GM19238 (cell line): ENCODE measurements at regions not wholly inside any gene's neighbourhood (a gene's known extent, or its start where the extent isn't known, plus 50 kb on each side); places are given as distances from the start of the nearest gene placed in this dataset.

Experiments
- DNase-seq: peaks from one replicate; pipeline ENCODE4 v3.0.0; 2011; ENCODE audit warnings: low spot score; ENCODE audit not compliant: insufficient read length

GRCh38 chr4:14865804-14866203 lies 136.5 kb upstream of the CPEB2 start:
- no peak for DNase-seq

- DNase-seq = no peak
Measured at GRCh38 chr4:14867847-14868246, 134.4 kb upstream of the CPEB2 start.

GRCh38 chr4:14868426-14869395 lies 133.6 kb upstream of the CPEB2 start:
- no peak for DNase-seq

GRCh38 chr4:14871676-14872430 lies 130.4 kb upstream of the CPEB2 start:
- DNase-seq = no peak

- DNase-seq = no peak
Measured at GRCh38 chr4:14874990-14875389, 127.3 kb upstream of the CPEB2 start.

- no peak for DNase-seq
Measured at GRCh38 chr4:14877246-14878225, 124.7 kb upstream of the CPEB2 start.

GRCh38 chr4:14878681-14879080 lies 123.6 kb upstream of the CPEB2 start:
- DNase-seq = no peak

- DNase-seq = no peak
Measured at GRCh38 chr4:14879683-14880082, 122.6 kb upstream of the CPEB2 start.

- DNase-seq = no peak
Measured at GRCh38 chr4:14880805-14881204, 121.5 kb upstream of the CPEB2 start.

GRCh38 chr4:14883166-14883565 lies 119.1 kb upstream of the CPEB2 start:
- DNase-seq = no peak

GRCh38 chr4:14883661-14884060 lies 118.6 kb upstream of the CPEB2 start:
- DNase-seq = no peak

- no peak for DNase-seq
Measured at GRCh38 chr4:14887842-14888433, 114.3 kb upstream of the CPEB2 start.

- no peak for DNase-seq
Measured at GRCh38 chr4:14888790-14889572, 113.3 kb upstream of the CPEB2 start.

GRCh38 chr4:14892563-14892962 lies 109.7 kb upstream of the CPEB2 start:
- no peak for DNase-seq

- DNase-seq = no peak
Measured at GRCh38 chr4:14893713-14894112, 108.6 kb upstream of the CPEB2 start.

GRCh38 chr4:14894392-14895292 lies 107.6 kb upstream of the CPEB2 start:
- no peak for DNase-seq

- DNase-seq = no peak
Measured at GRCh38 chr4:14896656-14897175, 105.6 kb upstream of the CPEB2 start.

- no peak for DNase-seq
Measured at GRCh38 chr4:14897217-14897616, 105.1 kb upstream of the CPEB2 start.

GRCh38 chr4:14898989-14899388 lies 103.3 kb upstream of the CPEB2 start:
- DNase-seq = no peak
